GM12873 (cell line): ENCODE measurements at regions not wholly inside any gene's neighbourhood (a gene's known extent, or its start where the extent isn't known, plus 50 kb on each side); places are given as distances from the start of the nearest gene placed in this dataset.

ENCODE experiments used
- CTCF ChIP-seq: IDR thresholded peaks from 2 replicates; pipeline ENCODE4 v1.5.1; 2012; ENCODE audit warnings: low read depth, mild to moderate bottlenecking, moderate library complexity, low read length, control low read depth; ENCODE audit not compliant: insufficient read depth; ENCODE audit errors: missing control alignments

GRCh38 chr4:34194585-34194984 is 2049.7 kb downstream of the ARAP2 start:
- TF ChIP-seq CTCF: no peak

- no peak for TF ChIP-seq CTCF
Observed at GRCh38 chr4:34196375-34196774, 2047.9 kb downstream of the ARAP2 start.

GRCh38 chr4:34198966-34199365 is 2045.3 kb downstream of the ARAP2 start:
- no peak for TF ChIP-seq CTCF

GRCh38 chr4:34200535-34200934 is 2043.8 kb downstream of the ARAP2 start:
- TF ChIP-seq CTCF: no peak

- TF ChIP-seq CTCF: no peak
Observed at GRCh38 chr4:34202154-34202553, 2042.2 kb downstream of the ARAP2 start.

GRCh38 chr4:34220601-34221000 is 2023.7 kb downstream of the ARAP2 start:
- no peak for TF ChIP-seq CTCF

- TF ChIP-seq CTCF: no peak
Observed at GRCh38 chr4:34221986-34222385, 2022.3 kb downstream of the ARAP2 start.
